ENCODE measurements at regions not wholly inside any gene's neighbourhood (a gene's known extent, or its start where the extent isn't known, plus 50 kb on each side); places are given as distances from the start of the nearest gene placed in this dataset.

GRCh38 chr2:180523621-180524340 is 456.6 kb upstream of the UBE2E3 start:
- no peak for DNase-seq

GRCh38 chr2:180520921-180521581 is 459.4 kb upstream of the UBE2E3 start:
- DNase-seq, result no peak

- no peak for DNase-seq
Measured at GRCh38 chr2:180520206-180520605, 460.2 kb upstream of the UBE2E3 start.

DNA sequence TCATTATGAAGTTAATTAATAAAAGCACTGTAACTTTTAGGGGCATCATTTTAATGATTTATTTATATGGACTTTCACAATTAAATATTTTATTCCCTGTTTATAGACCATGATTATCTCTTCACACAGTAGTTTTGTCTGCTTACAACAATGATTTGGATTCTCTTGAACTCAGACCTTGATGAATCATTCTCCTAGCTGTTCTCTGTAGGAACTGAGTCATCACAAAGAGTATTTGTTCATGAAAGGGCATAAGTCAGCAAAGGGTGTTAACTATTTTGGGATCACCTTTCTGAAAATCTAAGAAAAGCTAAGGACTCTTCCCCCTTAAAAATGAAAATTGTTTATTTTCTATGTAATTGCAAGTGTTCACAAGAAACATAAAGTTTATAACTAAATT is 461.1 kb upstream of the UBE2E3 start:
- DNase-seq, result no peak

DNA sequence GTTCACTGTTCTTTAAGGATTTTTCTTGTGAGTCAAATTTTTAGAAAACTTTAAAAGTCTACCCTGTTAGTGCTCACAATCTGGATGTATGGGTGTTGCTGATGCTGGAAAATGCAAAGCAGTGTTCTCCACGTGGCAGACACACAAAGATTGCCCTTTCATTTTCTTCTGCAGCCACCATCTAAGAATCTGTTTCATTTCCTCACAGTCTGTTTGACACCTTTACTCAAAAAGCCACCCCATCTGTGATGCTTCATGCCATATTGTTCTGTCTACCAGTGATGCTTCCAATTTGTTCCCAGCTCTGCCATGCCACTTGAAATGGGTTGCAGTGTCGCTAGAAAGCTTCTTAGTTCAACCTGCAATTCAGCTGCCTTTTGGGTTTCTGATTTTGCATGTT is 464.2 kb upstream of the UBE2E3 start:
- no peak for DNase-seq

GRCh38 chr2:180513389-180513788 is 467.0 kb upstream of the UBE2E3 start:
- DNase-seq, result no peak

GRCh38 chr2:180508458-180508857 is 471.9 kb upstream of the UBE2E3 start:
- no peak for DNase-seq

- DNase-seq, result no peak
Measured at GRCh38 chr2:180507028-180507427, 473.4 kb upstream of the UBE2E3 start.

DNA sequence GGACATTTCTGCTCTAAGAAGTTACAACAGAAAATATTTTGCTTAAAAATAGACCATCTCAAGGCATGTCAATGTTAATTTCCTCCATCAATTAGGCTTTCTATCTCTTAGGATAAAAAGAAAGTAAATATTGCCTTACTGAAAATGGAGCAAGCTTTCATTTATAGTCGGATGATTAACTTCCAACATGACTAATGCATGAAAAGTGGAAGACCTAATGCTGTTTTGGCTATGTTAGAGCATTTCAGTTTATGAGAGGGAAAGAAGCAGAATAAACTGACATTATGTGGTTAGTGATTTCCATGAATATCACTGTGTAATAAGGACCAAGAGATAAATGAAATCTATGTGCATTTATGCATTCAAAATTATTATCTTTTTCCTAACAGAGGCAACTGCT is 475.2 kb upstream of the UBE2E3 start:
- DNase-seq, result no peak

GRCh38 chr2:180497621-180498152 is 482.7 kb upstream of the UBE2E3 start:
- DNase-seq, result no peak

DNA sequence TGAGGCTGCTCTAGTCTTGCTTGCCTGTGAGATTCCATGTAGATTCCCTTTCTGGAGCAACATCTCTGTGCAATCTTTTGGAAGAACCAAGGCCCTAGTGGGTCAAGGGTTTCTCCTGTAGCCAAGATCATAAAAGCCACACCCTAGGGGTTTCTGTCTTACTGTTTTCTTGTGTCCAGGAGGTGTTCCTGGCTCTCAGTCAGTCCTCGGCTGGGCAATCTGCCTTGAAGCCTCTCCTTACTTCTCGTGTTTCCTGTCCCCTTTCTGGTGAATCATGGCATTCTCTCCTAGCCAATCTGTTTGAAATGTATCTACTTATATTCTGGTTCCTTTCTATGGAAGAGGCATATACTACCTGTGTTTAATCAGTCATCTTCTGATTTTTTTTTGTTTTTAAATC is 484.8 kb upstream of the UBE2E3 start:
- DNase-seq, result no peak

- no peak for DNase-seq
Measured at GRCh38 chr2:180494286-180494685, 486.1 kb upstream of the UBE2E3 start.

- no peak for DNase-seq
Measured at GRCh38 chr2:180482696-180483095, 475.6 kb upstream of the CWC22 start.

DNA sequence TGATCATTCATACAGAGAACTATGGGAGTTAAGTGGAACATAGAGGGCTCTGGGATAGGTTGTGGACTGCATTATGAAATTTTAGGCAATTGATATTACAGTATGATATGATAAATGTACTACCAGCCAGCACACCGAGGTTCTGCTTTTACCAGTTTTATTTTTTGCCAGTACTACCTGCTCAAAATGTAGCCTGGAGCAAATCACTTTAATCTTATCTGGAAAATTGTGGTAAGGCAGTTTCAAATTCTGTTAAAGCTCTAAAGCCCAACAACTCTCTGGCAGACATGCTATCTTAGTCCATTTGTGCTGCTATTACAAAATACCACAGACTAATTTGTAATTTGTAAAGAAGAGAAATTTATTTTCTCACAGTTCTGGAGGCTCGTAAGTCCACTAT is 474.9 kb upstream of the CWC22 start:
- DNase-seq, result no peak

GRCh38 chr2:180478883-180479282 is 471.8 kb upstream of the CWC22 start:
- DNase-seq, result no peak

GRCh38 chr2:180474716-180475115 is 467.6 kb upstream of the CWC22 start:
- DNase-seq, result no peak

DNA sequence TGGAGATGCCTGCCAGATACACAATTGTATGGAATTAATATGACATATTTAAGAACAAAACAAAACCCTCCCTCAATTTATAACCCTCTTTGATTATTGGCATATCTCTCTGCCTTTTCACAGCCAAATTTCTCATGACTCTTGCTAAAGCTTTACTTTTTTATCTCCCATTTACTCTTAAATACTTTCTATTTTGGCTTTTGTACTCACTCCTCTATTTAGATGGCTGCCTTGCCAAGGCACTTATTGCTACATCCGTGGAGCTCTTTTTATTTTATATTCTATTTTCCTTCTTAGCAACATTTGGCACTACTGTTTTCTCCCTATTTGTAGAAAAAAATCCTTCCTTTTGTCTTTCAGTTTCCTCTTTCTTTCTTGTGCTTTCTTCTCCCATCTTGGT is 466.4 kb upstream of the CWC22 start:
- no peak for DNase-seq

DNA sequence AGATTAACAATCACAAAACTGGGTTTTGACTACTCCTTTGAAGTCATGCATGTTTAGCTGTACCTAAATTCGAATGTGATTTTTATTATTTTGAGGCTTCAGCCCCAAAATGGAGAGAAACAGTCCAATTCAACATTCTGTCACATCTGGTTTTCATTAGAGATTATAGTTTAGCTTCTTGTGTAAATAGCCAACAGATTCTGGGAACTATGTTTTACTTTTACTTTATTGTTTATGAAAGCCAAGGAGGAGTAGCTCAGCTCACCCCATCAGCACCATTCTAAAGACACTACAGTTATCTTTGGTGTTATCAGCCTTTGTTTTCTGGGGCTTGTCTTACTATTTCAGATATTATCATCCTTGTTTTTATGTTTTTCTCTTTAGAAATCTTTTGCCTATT is 465.0 kb upstream of the CWC22 start:
- no peak for DNase-seq

DNA sequence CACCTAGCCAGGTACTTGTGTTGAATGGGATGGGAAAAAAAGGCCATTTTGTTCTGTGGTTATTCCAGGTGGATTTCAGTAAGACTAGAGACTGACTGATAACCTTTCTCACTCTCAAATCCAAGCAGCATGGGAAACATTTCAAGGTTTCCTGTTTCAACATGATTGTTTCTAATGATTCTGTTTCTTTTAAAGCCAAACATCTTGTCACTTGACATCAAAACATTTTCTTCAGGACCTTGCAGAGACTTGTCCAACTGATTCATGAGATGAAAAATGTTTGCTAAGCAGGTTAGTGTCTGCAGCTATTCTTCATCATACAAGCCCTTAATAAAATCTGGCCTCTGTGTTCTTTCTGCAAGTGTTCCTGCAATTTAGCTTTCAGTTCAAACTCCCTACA is 456.5 kb upstream of the CWC22 start:
- no peak for DNase-seq

DNA sequence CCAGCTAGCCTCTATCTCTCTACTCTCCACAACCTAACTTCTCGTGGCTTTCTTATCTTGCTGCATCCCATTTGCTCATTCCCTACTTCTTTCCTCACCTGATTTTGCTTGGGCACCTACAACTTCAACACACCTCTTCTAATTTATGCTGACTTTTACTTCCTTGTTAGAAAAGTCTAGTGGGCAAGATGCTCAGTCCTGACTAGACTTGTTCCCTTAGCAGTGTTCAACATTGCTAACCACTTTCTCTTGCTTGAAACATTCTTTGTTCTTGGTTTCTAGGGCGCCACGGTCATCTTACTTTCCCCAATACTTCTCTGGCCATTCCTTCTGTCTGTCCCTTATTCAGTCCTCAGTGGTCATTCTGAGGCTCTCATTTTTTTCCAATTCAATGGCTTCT is 454.7 kb upstream of the CWC22 start:
- DNase-seq, result no peak

GRCh38 chr2:180456801-180457200 is 449.7 kb upstream of the CWC22 start:
- no peak for DNase-seq

DNA sequence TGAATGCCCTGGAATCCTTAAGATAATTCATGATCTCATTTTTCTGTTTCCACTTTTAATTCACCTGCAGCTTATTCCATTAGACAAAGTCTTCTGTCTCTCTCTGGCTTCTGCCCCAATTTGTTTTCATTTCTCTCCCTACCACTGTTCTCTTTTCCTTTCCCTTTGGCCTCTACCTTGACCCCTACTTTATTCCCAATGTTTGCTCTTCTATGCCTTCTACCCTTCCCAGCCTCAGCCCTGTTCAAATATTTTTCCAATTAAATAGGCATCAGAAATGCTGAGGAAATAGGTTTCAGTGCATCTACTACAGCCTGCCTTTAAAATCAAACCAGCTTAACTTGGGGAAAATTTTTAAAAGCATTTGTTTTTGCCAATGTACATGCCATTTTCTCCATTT is 443.7 kb upstream of the CWC22 start:
- DNase-seq, result no peak

DNA sequence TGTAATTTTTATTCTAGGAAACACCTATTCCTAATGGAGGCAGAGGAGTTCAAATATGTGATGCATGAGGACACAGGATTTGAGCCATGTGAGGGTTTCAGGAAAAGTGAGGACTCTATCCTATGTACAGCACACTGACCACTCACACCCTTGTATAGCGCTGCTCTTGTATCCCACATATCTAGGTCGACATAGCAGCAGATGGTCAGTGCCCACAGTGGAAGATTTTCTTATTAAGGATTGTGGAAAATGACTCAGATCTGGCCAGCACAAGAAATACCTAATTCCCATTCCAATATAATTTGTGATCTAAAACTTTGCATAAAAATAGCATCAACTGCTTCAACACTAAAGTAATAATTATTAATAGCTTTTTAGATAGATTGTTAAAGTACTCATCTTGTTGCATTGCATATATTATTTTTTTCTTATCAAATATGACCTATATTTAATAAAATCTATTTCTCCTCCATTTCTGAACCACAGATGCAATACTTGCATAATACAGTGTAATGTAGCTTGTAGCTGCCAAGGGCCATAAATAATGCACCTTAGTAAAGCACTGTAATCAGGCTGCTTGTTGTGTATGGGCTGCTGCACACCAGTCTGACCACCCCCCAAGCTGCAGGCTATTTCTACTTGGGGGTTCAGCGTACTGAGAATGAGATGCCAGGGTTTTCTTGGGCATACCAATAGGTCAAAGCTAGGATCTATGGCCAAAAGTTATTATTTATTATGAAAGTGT is 442.2 kb upstream of the CWC22 start:
- no peak for DNase-seq

DNA sequence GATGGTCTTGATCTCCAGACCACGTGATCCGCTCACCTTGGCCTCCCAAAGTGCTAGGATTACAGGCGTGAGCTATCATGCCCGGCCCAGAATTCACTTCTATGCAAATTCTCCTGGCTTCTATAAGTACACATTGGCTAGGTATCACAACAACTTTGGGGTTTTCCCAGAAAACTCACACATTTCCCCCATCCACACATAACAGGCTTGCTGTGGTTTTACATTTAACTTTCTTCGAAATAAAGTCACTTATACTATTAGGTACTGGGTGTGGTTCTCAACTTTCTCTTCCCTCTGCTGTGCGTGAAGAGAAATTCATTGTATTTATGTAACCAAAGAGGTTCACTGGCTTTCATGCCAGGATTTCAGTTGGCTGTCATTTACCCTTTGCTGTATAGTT is 439.4 kb upstream of the CWC22 start:
- no peak for DNase-seq

Measured in activated CD8-positive, alpha-beta memory T cell treated with anti-CD3 and anti-CD28 coated beads for 24 hours (primary cell).